Activated naive CD8-positive, alpha-beta T cell treated with anti-CD3 and anti-CD28 coated beads, Interleukin-2, amount 50 U/mL, for 24 hours (primary cell): ENCODE measurements at regions not wholly inside any gene's neighbourhood (a gene's known extent, or its start where the extent isn't known, plus 50 kb on each side); places are given as distances from the start of the nearest gene placed in this dataset.

Experiments
- ATAC-seq: fragments of 150-1000 bp; cut with Tn5 transposase; one replicate; pipeline ENCODE4 v1.10.0; 2021
- DNase-seq: peaks from one replicate; pipeline ENCODE4 v3.0.0; 2021
- H3K27ac Mint-ChIP-seq: one replicate; pipeline ENCODE4 v1.8.0; 2021; ENCODE audit warnings: mild to moderate bottlenecking, mixed read lengths
- H3K27me3 Mint-ChIP-seq: one replicate; pipeline ENCODE4 v1.8.0; 2021; ENCODE audit warnings: mixed read lengths
- H3K36me3 Mint-ChIP-seq: one replicate; pipeline ENCODE4 v1.8.0; 2021; ENCODE audit warnings: low read depth, mixed read lengths
- H3K4me1 Mint-ChIP-seq: one replicate; pipeline ENCODE4 v1.8.0; 2021; ENCODE audit warnings: mixed read lengths
- H3K4me3 Mint-ChIP-seq: one replicate; pipeline ENCODE4 v1.8.0; 2021; ENCODE audit warnings: mild to moderate bottlenecking, moderate library complexity, mixed read lengths
- H3K9me3 Mint-ChIP-seq: one replicate; pipeline ENCODE4 v1.8.0; 2021; ENCODE audit warnings: mixed read lengths

DNA sequence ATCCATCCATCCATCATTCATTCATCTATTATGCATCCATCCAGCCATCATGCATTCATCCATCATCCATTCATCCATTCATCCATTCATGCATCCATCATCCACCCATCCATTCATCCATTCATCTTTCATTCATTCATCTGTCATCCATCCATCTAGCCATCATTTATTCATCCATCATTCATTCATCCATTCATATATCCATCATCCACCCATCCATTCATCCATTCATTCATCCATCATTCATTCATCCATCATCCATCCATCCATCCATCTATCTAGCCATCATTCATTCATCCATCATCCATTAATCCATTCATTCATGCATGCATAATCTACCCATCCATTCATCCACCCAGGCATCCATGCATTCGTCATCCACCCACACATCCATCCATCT lies 1450.3 kb downstream of the TBC1D22A start:
- Mint-ChIP-seq H3K27me3 (peaks cover under 1% of the 10 kb centered on the region), H3K9me3 (no peaks in the 10 kb centered on the region), H3K27ac (no peak overlapping the region), H3K4me3 (no peak overlapping the region), H3K36me3 (no peaks in the 10 kb centered on the region), H3K4me1 (no peaks in the 10 kb centered on the region)
- DNase-seq (no peak), ATAC-seq (no peak)

DNA sequence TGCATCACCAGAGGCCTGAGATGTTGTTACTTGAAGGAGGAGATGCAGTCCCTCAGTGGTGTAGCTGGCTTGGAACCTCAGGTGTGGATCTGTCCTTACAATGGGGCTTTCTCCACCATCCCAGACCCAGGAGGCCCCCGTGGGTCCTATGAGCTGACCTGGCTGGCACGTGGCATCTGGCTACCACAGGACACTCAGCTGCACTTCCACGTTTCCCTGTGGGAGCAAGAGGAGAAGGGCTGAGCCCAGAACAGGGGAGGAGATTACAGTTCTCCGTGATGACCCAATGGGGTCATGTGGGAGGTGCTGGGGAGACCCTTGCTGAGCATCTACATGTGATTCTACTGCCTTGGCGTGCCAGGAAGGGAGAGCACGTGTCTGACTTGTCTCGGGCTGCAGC lies 1448.4 kb downstream of the TBC1D22A start:
- no peaks in the 10 kb centered on the region for H3K9me3 Mint-ChIP-seq
- H3K4me3 Mint-ChIP-seq: no peak overlapping the region
- DNase-seq (no peak), ATAC-seq (no peak)
- H3K27me3 Mint-ChIP-seq: peaks cover 2% of the 10 kb centered on the region
- H3K27ac Mint-ChIP-seq: no peak overlapping the region
- no peaks in the 10 kb centered on the region for H3K4me1 Mint-ChIP-seq
- H3K36me3 Mint-ChIP-seq: no peaks in the 10 kb centered on the region

DNA sequence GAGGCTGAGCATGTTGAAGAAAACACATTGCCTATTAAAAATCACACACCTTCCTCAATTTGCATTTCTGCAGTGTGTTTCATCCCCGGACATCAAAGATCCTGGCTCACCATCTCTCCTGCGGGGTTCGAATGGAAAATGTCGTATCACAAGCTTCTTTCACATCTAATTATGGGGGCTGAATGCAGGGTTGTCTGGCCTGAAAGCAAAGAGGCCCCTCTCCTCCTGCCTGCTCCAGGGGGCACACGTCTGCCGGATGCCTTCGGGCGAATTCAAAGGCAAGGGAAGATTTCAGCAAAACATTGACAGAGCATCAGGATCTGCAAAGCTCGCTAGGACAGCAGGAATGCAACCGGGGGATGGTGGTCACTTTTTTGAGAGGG lies 1447.7 kb downstream of the TBC1D22A start:
- Mint-ChIP-seq H3K4me3 (no peak overlapping the region), H3K4me1 (no peaks in the 10 kb centered on the region), H3K27ac (no peak overlapping the region), H3K9me3 (no peaks in the 10 kb centered on the region), H3K27me3 (peaks cover 2% of the 10 kb centered on the region), H3K36me3 (no peaks in the 10 kb centered on the region)
- no peak for DNase-seq
- no peak for ATAC-seq

DNA sequence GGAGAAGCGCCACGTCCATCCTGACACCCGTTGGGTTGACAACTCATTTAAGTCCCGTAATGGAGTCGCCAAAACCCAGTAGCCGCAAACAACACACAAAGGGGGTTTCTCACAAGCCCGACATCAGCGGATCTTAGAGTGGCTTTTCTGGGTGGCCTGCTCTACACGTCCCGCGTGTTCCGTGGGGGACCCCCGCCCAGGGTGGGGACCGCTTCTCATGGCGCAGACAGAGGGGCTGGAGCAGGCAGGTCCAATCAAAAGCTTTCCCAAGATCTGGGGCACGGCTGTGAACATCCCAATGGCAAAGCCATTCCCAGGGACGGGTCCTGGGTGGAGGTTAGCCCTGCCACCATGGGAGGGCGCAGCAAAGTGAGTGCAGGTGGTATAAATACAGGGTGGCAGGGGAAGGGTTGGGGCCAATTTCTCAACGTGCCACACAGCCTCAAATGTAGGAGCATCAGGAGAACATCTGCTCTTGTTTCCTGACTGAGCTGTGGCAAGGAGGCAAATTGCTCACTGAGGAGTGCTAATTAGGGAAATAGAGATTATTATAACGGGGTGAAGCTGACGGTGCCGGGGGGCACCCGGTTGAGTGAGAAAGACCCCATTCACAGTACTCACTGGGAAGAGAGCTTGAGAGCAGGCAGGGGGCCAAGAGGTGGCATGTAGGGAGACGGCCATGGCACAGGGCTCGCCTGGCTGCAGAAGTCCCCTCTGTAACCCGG lies 1447.2 kb downstream of the TBC1D22A start:
- no peaks in the 10 kb centered on the region for H3K4me1 Mint-ChIP-seq

DNA sequence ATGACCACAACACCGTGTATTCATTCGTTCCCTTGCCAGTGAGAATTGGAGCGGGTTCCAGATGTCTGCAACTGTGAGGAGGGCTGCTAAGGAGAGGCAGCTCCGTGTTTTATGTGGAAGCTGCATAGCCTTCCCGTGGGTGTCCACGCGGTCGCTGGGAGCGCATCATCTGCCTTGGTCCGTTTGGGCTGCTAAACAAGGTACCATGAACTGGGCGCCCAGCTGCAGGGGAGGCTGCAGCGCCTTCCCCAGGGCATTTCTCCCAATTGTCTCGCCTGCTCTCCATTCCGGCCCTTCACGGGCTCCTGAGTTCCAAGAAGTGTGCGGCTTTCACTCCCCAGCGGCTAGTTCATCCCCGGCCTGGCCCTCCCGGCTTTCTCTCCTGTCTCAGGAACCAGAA lies 1446.4 kb downstream of the TBC1D22A start:
- Mint-ChIP-seq H3K4me3 (no peak overlapping the region), H3K36me3 (no peaks in the 10 kb centered on the region), H3K9me3 (no peaks in the 10 kb centered on the region), H3K27ac (no peak overlapping the region), H3K27me3 (peaks cover 2% of the 10 kb centered on the region), H3K4me1 (no peaks in the 10 kb centered on the region)
- DNase-seq (no peak), ATAC-seq (no peak)

More for the DNA sequence above, 1447.2 kb downstream of the TBC1D22A start:
- DNase-seq: no peak
- H3K27me3 Mint-ChIP-seq: peaks cover 2% of the 10 kb centered on the region
- H3K4me3 Mint-ChIP-seq: no peak overlapping the region
- no peak overlapping the region for H3K27ac Mint-ChIP-seq
- ATAC-seq: no peak
- H3K36me3 Mint-ChIP-seq: no peaks in the 10 kb centered on the region
- no peaks in the 10 kb centered on the region for H3K9me3 Mint-ChIP-seq

DNA sequence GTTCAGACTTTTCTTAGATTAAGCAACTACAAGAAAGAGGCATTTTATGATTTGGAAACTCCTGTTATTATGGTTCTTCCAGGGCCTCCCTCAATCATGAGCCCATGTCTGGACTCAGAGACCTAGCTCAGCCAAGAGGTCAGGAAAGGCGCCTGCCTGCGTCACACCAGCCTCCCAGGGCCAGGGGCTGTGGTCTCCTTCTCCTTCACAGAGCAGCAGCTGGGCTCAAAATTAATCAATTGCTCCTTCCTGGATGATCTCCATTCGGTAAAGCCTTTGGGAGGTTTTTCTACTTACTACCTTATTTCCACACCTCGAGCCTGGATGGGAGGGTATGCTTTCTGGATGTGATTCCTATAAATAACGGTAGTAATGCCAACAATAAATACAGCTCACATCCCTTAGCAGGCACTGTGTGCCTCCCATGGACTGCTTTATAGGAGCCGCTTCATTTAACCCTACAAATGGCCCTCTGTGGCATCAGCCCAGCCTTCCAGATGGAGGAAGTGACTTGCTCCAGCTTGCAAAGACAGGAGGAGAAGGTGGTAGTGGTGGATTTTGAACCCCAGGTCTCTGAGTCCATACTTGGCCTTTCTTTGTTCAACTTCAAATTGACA lies 1445.6 kb downstream of the TBC1D22A start:
- Mint-ChIP-seq H3K4me3 (no peak overlapping the region), H3K27ac (no peak overlapping the region), H3K27me3 (peaks cover 2% of the 10 kb centered on the region), H3K36me3 (no peaks in the 10 kb centered on the region), H3K4me1 (no peaks in the 10 kb centered on the region), H3K9me3 (no peaks in the 10 kb centered on the region)
- DNase-seq (no peak), ATAC-seq (no peak)

DNA sequence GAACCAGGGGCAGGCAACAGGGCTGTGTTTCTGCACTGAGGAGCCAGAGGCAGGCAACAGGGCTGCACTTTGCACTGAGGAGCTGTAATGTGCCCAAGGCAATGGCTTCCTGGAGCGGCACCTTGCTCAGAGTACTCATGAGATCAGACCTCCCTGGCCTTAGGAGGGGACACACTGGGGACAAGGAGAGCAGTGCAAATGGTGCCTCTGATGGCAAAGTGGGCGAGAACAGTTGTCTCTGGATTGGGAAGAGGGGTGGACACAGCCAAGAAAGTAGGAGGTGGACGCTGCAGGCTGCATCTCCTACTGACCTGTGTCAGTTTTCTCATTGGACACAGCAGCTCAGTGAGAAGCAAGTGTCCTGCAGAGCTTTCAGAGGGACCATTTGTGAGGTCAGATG lies 1443.3 kb downstream of the TBC1D22A start:
- DNase-seq (no peak), ATAC-seq (no peak)
- Mint-ChIP-seq H3K4me1 (no peaks in the 10 kb centered on the region), H3K27me3 (peaks cover 3% of the 10 kb centered on the region), H3K4me3 (no peak overlapping the region), H3K36me3 (no peaks in the 10 kb centered on the region), H3K9me3 (no peaks in the 10 kb centered on the region), H3K27ac (no peak overlapping the region)

DNA sequence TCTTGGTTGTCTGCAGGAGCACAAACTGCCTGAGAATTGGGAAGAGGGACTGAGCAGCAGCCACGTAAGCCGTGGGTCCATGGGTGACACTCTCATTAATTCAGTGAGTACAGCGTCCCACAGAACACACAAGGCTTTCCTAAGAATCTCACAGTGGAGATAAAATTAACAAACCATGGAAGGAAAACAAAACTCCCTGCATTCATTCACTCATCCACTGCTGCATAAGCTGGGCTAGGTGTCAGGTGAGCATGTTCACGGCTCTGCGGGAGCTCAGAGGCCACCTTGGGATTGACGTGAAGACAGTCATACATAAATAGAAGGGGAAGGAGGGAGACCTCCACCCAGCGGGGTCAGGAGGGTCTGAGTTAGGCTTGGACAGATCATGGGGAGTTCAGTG lies 1442.7 kb downstream of the TBC1D22A start:
- Mint-ChIP-seq H3K27me3 (peaks cover 10% of the 10 kb centered on the region), H3K4me3 (no peak overlapping the region), H3K9me3 (no peaks in the 10 kb centered on the region), H3K36me3 (no peaks in the 10 kb centered on the region), H3K4me1 (no peaks in the 10 kb centered on the region), H3K27ac (no peak overlapping the region)
- ATAC-seq (no peak), DNase-seq (no peak)

DNA sequence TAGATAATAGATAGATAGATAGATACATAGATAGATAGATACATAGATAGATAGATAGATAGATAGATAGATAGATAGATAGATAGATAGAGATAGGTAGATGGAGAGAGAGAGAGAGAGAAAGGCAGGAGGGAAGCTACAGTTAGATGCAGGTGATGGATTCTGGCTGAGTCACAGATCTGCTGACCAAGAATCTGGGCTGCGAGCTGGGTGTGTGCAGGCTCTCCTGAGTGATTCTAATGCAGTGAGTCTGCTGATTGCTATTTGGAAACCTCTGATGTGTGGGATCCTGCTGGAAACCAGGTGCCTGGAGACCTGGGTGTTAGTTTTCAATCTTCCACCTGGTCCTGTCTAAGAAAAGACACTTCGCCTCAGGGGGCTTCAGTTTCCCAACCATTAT lies 1441.8 kb downstream of the TBC1D22A start:
- no peaks in the 10 kb centered on the region for H3K9me3 Mint-ChIP-seq
- peaks cover 11% of the 10 kb centered on the region for H3K27me3 Mint-ChIP-seq
- H3K36me3 Mint-ChIP-seq: no peaks in the 10 kb centered on the region
- DNase-seq: no peak
- H3K4me1 Mint-ChIP-seq: no peaks in the 10 kb centered on the region
- ATAC-seq: no peak
- H3K4me3 Mint-ChIP-seq: no peak overlapping the region
- H3K27ac Mint-ChIP-seq: no peak overlapping the region

DNA sequence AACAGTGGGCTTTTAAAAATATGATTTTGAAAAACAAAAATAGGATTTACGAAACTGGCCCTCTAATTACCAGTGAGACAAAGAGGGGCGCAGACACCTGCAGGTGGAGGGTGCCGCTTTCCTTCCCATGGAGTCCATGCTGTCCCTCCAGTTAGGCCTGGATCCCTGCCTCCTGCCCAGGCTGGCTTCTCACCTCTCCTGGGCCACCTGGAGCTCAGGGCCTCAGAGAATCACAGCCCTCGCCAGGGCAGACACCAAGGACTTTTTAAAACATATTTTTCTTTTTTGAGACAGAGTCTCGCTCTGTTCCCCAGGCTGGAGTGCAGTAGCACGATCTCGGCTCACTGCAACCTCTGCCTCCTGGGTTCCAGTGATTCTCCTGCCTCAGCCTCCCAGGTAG lies 1437.2 kb downstream of the TBC1D22A start:
- Mint-ChIP-seq H3K9me3 (no peaks in the 10 kb centered on the region), H3K27me3 (peaks cover 11% of the 10 kb centered on the region), H3K4me3 (no peak overlapping the region), H3K4me1 (peaks cover 2% of the 10 kb centered on the region), H3K36me3 (no peaks in the 10 kb centered on the region), H3K27ac (no peak overlapping the region)
- DNase-seq (no peak), ATAC-seq (no peak)

DNA sequence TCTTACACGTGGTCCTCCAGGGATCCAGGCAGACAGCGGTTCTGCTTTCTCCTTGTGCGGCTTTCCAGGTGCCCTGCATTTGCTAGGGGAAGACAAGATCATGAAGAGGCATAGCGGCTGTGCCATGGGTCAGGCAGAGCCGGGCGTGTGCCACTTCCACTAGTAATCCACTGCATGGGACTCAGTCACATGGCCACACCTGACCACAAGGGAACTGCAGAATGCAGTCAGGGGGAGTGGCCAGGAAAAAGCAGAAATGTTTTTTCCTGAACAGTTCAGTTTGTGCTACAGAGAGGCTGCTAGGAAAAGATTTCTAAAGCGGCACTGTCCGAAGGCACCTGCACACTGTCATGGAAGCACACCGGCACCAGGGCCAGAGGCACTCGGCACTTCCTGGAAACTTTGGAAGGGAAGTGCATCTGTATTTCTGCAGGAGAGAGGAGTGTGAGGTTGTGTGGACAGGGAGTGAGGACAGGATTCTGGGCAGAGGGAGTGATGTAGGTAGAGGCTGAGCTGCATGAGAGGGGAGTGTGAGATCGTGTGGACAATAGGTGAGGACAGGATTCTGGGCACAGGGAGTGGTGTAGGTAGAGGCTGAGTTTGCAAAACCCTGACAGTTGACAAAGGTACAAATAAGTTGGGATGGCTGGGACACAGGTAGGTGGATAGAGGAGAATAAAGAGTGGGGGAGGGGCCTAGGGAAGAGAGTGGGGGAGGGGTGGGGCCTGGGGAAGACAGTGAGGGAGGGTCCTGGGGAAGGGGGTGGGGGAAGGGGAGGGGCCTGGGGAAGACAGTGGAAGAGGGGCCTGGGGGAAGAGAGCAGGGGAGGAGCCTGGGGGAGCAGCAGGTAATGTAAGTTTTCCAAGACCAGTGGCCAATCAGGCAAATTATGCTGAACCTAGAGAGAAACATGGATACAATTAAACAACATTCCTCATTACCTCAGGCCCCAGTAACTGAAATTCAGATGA lies 1436.3 kb downstream of the TBC1D22A start:
- Mint-ChIP-seq H3K27ac (no peak overlapping the region), H3K9me3 (no peaks in the 10 kb centered on the region), H3K36me3 (no peaks in the 10 kb centered on the region), H3K4me3 (no peak overlapping the region), H3K4me1 (peaks cover 2% of the 10 kb centered on the region), H3K27me3 (peaks cover 12% of the 10 kb centered on the region)
- DNase-seq (no peak), ATAC-seq (no peak)

DNA sequence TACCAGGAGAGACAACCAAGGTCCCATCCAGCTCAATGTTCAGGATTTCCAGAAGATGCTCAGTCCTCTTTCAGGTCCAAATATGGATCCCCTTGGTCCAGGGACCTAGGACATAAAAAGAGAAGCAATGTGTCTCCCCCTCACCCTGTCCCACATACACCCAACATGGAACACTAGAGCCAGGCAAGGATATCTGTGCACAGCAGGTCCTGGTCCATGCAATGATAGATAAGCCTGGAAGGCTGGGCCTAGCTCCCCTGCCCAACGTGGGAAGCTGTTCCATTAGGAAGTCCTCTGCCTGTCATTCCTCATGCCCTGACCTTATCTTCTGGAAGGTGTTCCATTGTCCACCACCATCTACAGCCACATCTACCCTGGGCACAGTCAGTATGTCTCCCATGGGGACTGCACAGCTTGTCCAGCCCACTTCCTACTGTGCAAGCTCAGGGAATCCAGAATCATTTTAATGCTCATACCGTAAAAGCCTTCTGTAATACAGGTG lies 1434.8 kb downstream of the TBC1D22A start:
- peaks cover 12% of the 10 kb centered on the region for H3K27me3 Mint-ChIP-seq
- no peaks in the 10 kb centered on the region for H3K36me3 Mint-ChIP-seq
- ATAC-seq (no peak), DNase-seq (no peak)
- H3K4me1 Mint-ChIP-seq: peaks cover 2% of the 10 kb centered on the region
- no peaks in the 10 kb centered on the region for H3K9me3 Mint-ChIP-seq
- H3K4me3 Mint-ChIP-seq: no peak overlapping the region
- no peak overlapping the region for H3K27ac Mint-ChIP-seq

DNA sequence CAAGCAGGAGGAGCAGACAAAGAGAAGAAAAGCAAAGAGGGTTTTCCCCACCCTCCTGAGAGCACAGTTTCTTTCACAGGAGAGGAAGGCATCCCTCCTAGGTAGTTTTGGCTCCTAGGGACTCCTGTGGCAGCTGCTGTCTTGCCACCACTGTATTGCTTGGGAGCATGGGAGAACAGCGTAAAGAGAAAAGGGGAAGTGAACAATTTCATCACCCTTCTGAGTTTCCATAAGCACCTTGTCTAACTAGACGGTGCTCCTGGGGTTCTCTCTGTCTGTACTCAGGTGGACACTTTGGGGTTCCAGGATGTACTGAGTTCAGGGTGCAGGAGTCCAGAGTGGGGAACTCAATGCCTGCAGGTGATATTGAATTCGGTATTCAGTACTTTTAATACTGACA lies 1430.5 kb downstream of the TBC1D22A start:
- Mint-ChIP-seq H3K4me3 (no peak overlapping the region), H3K9me3 (peaks cover 23% of the 10 kb centered on the region), H3K27ac (no peak overlapping the region), H3K36me3 (no peaks in the 10 kb centered on the region), H3K27me3 (peaks cover 11% of the 10 kb centered on the region), H3K4me1 (no peaks in the 10 kb centered on the region)
- ATAC-seq (no peak), DNase-seq (no peak)

DNA sequence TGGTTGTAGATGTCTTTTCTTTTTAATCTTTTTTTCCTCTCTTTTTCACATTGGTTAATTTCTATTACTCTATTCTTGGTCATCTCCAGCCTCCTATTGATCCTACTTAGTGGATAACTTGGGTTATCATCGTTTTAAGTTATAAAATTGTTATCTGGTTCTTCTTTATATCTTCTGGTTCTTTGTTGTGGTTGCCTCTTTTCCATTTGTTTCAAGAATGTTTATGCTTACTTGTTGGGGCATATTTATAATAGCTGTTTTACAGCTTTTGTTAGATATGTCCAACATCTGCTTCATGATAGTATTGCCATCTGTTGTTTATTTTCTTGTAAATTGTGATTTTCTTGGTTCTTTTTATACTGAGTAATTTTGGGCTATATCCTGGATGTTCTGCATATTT lies 1429.6 kb downstream of the TBC1D22A start:
- DNase-seq: no peak
- no peaks in the 10 kb centered on the region for H3K4me1 Mint-ChIP-seq
- no peak overlapping the region for H3K27ac Mint-ChIP-seq
- no peak for ATAC-seq
- H3K27me3 Mint-ChIP-seq: peaks cover 11% of the 10 kb centered on the region
- H3K4me3 Mint-ChIP-seq: no peak overlapping the region
- H3K36me3 Mint-ChIP-seq: no peaks in the 10 kb centered on the region
- H3K9me3 Mint-ChIP-seq: peaks cover 23% of the 10 kb centered on the region
